RWPE1 (cell line): ENCODE measurements at regions not wholly inside any gene's neighbourhood (a gene's known extent, or its start where the extent isn't known, plus 50 kb on each side); places are given as distances from the start of the nearest gene placed in this dataset.

Experiments used
- CTCF ChIA-PET: fragments of 350-600 bp; sonication (Branson Sonifier 250); formaldehyde crosslinking; extraction: SDS; loops from one replicate; lab custom pipeline; 2021; lab: Yijun Ruan, JAX
- POLR2A ChIA-PET: fragments of 400-600 bp; formaldehyde crosslinking; extraction: SDS; loops from one replicate; lab custom pipeline; 2020; ENCODE audit warnings: antibody characterized with exemption; ENCODE audit not compliant: low non-redundant PET; lab: Yijun Ruan, JAX
- DNase-seq: peaks from one replicate; pipeline ENCODE4 v3.0.0; 2012; ENCODE audit warnings: low spot score
- H3K27ac ChIP-seq: fragments of 450-650 bp; 2 replicates; pipeline ENCODE4 v1.5.1; 2017
- TF ChIP-seq, protein P1 (sequence below): fragments of 450-650 bp; conservative IDR thresholded peaks from 2 replicates; pipeline ENCODE4 v1.5.1; 2017; ENCODE audit warnings: low read depth, mild to moderate bottlenecking

DNA sequence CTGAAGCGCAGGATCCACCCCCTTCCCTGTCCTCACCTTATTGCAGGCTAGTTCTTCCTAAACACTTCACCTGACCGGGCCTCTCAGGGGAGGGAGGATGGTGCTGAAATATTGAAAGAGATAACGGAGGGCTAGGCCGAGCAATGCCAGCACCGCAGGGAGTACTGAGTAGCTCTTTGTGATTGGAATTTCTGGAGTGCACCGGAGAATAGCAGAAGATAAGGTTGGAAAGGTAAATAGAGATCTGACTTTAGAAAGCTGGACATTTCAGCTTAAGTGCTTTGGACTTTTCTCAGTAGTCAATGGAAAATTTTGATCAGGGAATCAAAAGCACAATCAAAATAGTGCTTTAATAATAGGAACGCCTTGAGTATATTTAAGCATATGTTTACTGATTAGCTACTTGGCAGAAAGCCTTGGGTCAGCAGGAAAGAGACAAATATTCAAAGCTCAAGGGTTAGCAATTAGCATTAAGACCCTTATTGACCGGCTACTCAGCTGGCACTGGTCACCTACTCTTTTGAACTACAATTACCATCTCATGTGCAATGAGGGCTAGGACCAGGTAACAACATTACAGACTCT is 142.9 kb upstream of the NDUFV2 start:
- no peak for DNase-seq
- ChIA-PET POLR2A (no interaction called here), CTCF (interaction anchor here (0.5 to 0.7 kb wide), 3 partner anchors 24 to 88 kb away, joined by 3 read pairs; no protein-coding TSS in a partner anchor)
- TF ChIP-seq, protein P1, sequence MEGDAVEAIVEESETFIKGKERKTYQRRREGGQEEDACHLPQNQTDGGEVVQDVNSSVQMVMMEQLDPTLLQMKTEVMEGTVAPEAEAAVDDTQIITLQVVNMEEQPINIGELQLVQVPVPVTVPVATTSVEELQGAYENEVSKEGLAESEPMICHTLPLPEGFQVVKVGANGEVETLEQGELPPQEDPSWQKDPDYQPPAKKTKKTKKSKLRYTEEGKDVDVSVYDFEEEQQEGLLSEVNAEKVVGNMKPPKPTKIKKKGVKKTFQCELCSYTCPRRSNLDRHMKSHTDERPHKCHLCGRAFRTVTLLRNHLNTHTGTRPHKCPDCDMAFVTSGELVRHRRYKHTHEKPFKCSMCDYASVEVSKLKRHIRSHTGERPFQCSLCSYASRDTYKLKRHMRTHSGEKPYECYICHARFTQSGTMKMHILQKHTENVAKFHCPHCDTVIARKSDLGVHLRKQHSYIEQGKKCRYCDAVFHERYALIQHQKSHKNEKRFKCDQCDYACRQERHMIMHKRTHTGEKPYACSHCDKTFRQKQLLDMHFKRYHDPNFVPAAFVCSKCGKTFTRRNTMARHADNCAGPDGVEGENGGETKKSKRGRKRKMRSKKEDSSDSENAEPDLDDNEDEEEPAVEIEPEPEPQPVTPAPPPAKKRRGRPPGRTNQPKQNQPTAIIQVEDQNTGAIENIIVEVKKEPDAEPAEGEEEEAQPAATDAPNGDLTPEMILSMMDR, result no peak
- peak overlapping the region; percentile 84 for H3K27ac ChIP-seq

DNA sequence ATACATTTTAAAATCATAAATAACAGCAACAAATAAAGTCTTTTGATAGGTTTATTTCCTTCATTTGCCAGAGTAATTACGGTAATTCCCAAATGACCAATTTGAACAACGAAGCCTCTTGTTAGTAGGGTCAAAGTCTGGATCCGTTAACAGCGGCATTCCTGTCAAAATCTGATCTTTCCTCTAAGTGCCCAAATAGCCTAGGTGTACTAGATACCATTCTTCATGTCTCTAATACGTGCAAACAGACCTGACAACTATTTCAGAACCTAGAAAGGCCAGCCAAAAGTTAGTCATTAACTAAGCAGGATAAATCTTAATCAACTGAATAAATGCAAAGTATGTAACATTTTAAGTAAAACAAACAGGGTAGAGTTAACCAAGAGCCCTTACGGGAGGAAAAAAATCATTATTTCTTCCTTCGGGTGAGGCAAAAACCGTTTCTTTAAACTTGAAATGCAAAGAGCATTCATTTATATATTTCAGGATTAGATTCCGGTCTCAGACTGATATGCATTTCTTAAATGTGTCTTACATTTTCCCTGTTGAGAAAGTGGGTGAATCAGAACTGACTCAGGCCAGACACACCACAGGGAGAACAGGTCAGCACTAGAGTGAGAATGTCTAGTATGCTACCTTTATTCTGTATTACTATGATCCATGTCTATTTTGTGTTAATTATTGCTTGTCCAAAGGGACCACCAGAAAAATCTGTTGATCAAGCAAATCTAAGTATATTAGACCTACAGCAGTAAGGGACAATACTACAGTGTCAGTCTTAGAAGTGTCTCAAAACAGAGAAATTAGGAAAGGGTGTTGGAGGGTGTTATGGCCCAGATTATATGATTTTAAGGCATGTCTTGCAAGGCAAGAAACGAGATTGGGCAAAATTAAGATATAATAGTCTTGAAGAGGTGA is 141.5 kb upstream of the NDUFV2 start:
- POLR2A ChIA-PET, result no interaction called here
- TF ChIP-seq, protein P1, result no peak
- peak overlapping the region; percentile 84 for H3K27ac ChIP-seq
- CTCF ChIA-PET, result no interaction called here
- peak; percentile 91 for DNase-seq

DNA sequence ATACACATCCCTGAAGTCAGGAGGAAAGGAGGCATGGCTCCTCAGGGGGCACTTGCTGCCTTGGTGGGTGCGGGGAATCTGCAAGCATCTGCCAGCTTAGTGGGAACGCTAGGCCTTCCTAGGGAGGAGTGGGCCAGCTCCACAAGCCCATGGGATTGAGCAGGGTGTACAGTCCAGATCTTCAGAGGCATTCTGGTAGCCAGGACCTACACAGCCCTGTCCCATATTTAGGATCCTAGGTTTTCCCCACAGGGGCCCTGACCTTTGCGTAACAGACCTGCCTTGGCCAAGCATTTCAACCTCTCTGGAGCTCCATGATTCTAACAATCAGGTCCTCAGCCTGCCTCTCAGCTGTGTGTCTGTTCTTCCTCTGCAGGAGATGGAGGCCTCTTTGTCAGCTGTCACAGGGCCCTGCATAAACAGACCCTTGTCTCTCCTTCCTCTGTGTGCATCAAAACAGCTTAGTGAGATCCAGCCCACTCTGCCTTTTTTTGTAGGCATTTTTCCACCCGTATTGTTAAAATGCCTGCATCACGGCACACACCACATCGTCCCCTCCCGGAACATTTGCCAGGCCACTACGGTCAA is 140.2 kb upstream of the NDUFV2 start:
- DNase-seq, result no peak
- TF ChIP-seq, protein P1, result no peak
- peak overlapping the region; percentile 66 for H3K27ac ChIP-seq
- ChIA-PET CTCF (interaction anchor here (0.6 kb wide), 1 partner anchor 722 kb away, joined by 3 read pairs; no protein-coding TSS in a partner anchor), POLR2A (no interaction called here)

DNA sequence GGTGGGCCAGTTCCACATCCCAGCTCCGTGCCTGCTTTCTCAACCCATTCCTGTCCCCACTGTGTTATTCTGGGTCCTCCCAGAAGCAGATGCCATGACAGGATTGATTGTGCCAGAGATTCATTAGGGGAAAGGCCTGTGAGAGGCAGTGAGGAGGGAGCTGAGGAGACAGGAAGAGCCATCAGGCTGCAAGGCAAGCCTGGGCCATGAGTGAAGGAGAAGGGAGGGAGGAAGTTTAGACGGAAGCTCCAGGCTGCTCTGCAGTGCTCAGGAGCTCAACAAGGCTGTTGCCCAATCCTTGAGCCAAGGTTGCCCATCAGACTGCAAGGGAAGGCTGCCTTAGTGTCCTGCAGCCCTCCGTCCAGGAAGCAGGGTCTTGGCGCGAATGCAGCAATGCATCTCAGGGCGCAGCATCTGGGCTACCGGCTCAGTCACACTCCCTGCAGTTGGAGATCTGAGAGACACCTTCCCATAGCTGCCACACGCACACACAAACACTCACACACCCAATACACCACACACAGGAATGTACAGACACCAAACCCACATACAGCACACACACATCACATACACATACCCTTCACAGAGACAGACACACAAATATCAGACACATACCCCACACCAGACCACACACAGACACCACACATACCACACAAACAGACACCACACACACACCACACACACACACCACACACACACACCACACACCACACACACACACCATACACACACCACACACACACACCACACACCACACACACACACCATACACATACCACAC is 139.5 kb upstream of the NDUFV2 start:
- POLR2A ChIA-PET, result no interaction called here
- peak overlapping the region; percentile 66 for H3K27ac ChIP-seq
- CTCF ChIA-PET, result no interaction called here
- TF ChIP-seq, protein P1, result no peak
- no peak for DNase-seq

GRCh38 chr18:8963876-8964275 is 138.6 kb upstream of the NDUFV2 start:
- ChIA-PET POLR2A (no interaction called here), CTCF (no interaction called here)
- no peak for DNase-seq
- no peak overlapping the region for H3K27ac ChIP-seq
- TF ChIP-seq, protein P1, result no peak

DNA sequence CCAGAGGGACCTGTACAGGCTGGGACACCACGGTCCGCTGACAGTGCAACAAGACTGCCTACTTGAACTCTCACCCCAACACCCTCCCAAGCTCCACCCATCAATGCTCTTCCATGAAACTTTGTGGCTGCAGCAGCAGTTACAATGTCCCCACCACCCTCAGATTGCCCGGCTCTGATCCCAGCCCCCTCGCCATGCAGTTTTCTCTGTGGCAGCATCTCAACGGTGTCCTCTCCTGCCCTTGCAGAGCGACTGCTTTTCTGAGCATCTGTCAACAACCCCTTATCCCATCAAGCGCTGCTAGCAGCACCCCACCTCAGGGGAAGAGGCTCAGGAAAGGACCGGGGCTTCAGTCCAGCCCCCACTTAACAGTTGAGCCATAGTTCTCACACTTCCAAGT is 137.1 kb upstream of the NDUFV2 start:
- ChIA-PET CTCF (no interaction called here), POLR2A (no interaction called here)
- DNase-seq, result no peak
- TF ChIP-seq, protein P1, result no peak
- H3K27ac ChIP-seq, result no peak overlapping the region
